Psoas muscle (tissue), 7 donors: ENCODE measurements at regions not wholly inside any gene's neighbourhood (a gene's known extent, or its start where the extent isn't known, plus 50 kb on each side); places are given as distances from the start of the nearest gene placed in this dataset.

Source experiments
- ATAC-seq, 4 donors: fragments of 200-7000 bp; cut with Tn5 transposase; one replicate each; pipeline ENCODE4 v1.9.1; 2020; ENCODE audit warnings: moderate library complexity in 3 of 4, mild to moderate bottlenecking in 2 of 4
- DNase-seq, 2 donors: peaks; one replicate each; pipeline ENCODE4 v3.0.0-alpha.2; 2020
- H3K27ac ChIP-seq: fragments of 200-600 bp; one replicate; pipeline ENCODE4 v1.8.0; 2022
- H3K27me3 ChIP-seq, 3 donors: fragments of 200-600 bp in 1 of 3; one replicate each; pipeline versions ENCODE4 v1.6.1 to v1.8.0; 2013 to 2022; ENCODE audit warnings: low read length in 2 of 3, mild to moderate bottlenecking in 2 of 3, moderate library complexity in 1 of 3; ENCODE audit not compliant: insufficient read depth in 3 of 3
- H3K36me3 ChIP-seq, 2 donors: fragments of 200-600 bp in 1 of 2; one replicate each; pipeline versions ENCODE4 v1.6.1 to v1.8.0; 2013 to 2022; ENCODE audit warnings: low read depth in 1 of 2, mild to moderate bottlenecking in 1 of 2, moderate library complexity in 1 of 2; ENCODE audit not compliant: insufficient read depth in 1 of 2
- H3K4me1 ChIP-seq: fragments of 200-600 bp; one replicate; pipeline ENCODE4 v1.8.0; 2022
- H3K4me3 ChIP-seq: fragments of 200-600 bp; one replicate; pipeline ENCODE4 v1.8.0; 2022; ENCODE audit warnings: mild to moderate bottlenecking
- H3K9me3 ChIP-seq: fragments of 200-600 bp; one replicate; pipeline ENCODE4 v1.8.0; 2022
- WGBS, 3 donors: extraction: QIAGEN DNeasy Blood & Tissue Kit; methylation state at CpG; one replicate each; pipeline versions ENCODE4 v1.1.6 to v1.1.7; 2013; 5-methylcytosine and 5-hydroxymethylcytosine counted together
- intact Hi-C, 2 donors: fragments of 100-400 bp; cut with DNase I; formaldehyde crosslinking; loops; one replicate each; pipeline versions ENCODE4 v1.11.0 to v1.14.2; 2022
- TF ChIP-seq, protein P1 (sequence below): fragments of 200-600 bp; IDR thresholded peaks from one replicate; pipeline ENCODE4 v1.8.0; 2022; ENCODE audit warnings: antibody characterized with exemption
- donor health status: healthy with polysubstance abuse.
- donor health status: DM: no; HTN: no; CAD: no; lungs with moderate emphysema.
- donor health status: Bipolar disorder and iron deficiency.
- donor health status: healthy.
- donor health status: DM: yes; HTN: yes; CAD: no.
- donor health status: DM: no; HTN: no; CAD: no.
- donor health status: DM: yes; HTN: yes; CAD: no.

DNA sequence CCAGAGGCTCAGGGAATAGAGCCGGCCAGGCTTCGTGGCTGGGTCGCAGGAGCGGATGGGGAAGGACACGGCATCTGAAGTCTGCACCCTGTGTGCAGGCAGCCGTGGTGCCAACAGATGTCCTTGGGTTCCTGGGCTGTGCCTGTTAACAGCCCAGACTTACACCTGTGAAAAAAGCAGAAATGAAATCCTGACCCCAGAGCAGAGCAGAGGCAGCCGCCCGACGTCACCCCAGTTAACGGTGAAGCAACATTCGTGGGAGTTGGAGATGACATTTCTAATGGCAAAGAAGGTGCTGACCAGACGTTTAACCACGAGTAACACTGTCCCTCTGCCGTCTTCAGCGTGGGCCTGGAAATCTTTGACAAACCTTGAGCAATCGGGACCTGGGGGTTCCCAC is 200.3 kb upstream of the DIO3 start:
- 64 to 86% (median 64%) methylated on average over 16 of the region's 16 CpGs for WGBS, 3 donors
- H3K4me3 ChIP-seq = no peak overlapping the region
- intact Hi-C loops = no loop called here
- H3K27ac ChIP-seq = no peak overlapping the region
- TF ChIP-seq, protein P1, sequence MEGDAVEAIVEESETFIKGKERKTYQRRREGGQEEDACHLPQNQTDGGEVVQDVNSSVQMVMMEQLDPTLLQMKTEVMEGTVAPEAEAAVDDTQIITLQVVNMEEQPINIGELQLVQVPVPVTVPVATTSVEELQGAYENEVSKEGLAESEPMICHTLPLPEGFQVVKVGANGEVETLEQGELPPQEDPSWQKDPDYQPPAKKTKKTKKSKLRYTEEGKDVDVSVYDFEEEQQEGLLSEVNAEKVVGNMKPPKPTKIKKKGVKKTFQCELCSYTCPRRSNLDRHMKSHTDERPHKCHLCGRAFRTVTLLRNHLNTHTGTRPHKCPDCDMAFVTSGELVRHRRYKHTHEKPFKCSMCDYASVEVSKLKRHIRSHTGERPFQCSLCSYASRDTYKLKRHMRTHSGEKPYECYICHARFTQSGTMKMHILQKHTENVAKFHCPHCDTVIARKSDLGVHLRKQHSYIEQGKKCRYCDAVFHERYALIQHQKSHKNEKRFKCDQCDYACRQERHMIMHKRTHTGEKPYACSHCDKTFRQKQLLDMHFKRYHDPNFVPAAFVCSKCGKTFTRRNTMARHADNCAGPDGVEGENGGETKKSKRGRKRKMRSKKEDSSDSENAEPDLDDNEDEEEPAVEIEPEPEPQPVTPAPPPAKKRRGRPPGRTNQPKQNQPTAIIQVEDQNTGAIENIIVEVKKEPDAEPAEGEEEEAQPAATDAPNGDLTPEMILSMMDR = no peak
- H3K9me3 ChIP-seq = no peaks in the 10 kb centered on the region
- H3K36me3 ChIP-seq = no peaks in the 10 kb centered on the region
- ATAC-seq = no peak
- DNase-seq = peak; percentile 38 to 61
- H3K4me1 ChIP-seq = no peaks in the 10 kb centered on the region
- H3K27me3 ChIP-seq = peaks cover 0 to 34% (median 4%) of the 10 kb centered on the region in 3 donors

GRCh38 chr14:101361451-101362433 is 199.6 kb upstream of the DIO3 start:
- Histone ChIP-seq H3K4me3 (no peak overlapping the region), H3K36me3 (no peaks in the 10 kb centered on the region), H3K9me3 (no peaks in the 10 kb centered on the region), H3K4me1 (no peaks in the 10 kb centered on the region), H3K27ac (no peak overlapping the region), H3K27me3 (peaks cover 0 to 41% (median 4%) of the 10 kb centered on the region in 3 donors)
- DNase-seq (peak in 1 of 2 donors; percentile 28), ATAC-seq (no peak)
- WGBS, 3 donors = 90 to 91% (median 90%) methylated on average over 20 of the region's 20 CpGs
- TF ChIP-seq, protein P1 = no peak
- intact Hi-C loops = no loop called here

- H3K4me3 ChIP-seq = no peak overlapping the region
Observed at GRCh38 chr14:101362529-101363260, 198.6 kb upstream of the DIO3 start.

DNA sequence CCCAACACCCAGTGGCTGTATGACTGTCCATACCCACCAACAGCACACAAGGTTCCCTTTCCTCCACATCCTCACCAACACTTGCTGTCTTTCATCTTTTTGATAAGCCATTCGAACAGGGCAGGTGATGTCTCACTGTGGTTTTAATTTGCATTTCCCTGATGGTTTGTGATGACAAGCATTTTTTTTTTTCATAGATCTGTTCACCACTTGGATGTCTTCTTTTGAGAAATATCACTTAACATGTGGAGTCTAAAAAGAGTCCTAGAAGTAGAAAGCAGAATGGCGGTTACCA is 198.1 kb upstream of the DIO3 start:
- no peak overlapping the region for H3K27ac ChIP-seq
- intact Hi-C loops = no loop called here
- ATAC-seq (no peak), DNase-seq (no peak)
- H3K36me3 ChIP-seq = no peaks in the 10 kb centered on the region
- H3K4me3 ChIP-seq = no peak overlapping the region
- H3K9me3 ChIP-seq = no peaks in the 10 kb centered on the region
- H3K27me3 ChIP-seq = peaks cover 0 to 42% (median 4%) of the 10 kb centered on the region in 3 donors
- TF ChIP-seq, protein P1 = no peak
- WGBS, 3 donors = 88 to 94% (median 89%) methylated on average over 2 of the region's 2 CpGs
- no peaks in the 10 kb centered on the region for H3K4me1 ChIP-seq

More at GRCh38 chr14:101362529-101363260, 198.6 kb upstream of the DIO3 start:
- no peaks in the 10 kb centered on the region for H3K4me1 ChIP-seq
- TF ChIP-seq, protein P1 = no peak
- DNase-seq = no peak
- no peaks in the 10 kb centered on the region for H3K9me3 ChIP-seq
- H3K27me3 ChIP-seq = peaks cover 0 to 42% (median 4%) of the 10 kb centered on the region in 3 donors
- no peak overlapping the region for H3K27ac ChIP-seq
- 81 to 91% (median 85%) methylated on average over 17 of the region's 17 CpGs for WGBS, 3 donors
- H3K36me3 ChIP-seq = no peaks in the 10 kb centered on the region
- intact Hi-C loops = no loop called here
- no peak for ATAC-seq
